Adrenal gland (tissue), 5 donors: ENCODE measurements at regions not wholly inside any gene's neighbourhood (a gene's known extent, or its start where the extent isn't known, plus 50 kb on each side); places are given as distances from the start of the nearest gene placed in this dataset.

ENCODE experiments used
- CTCF ChIP-seq, 6 experiments: fragments of 450-650 bp in 4 of 6; fragments of 200-600 bp in 2 of 6; sonication (generic) in 1 of 6; IDR thresholded peaks; 1 replicate in 5 of 6; 2 replicates in 1 of 6; pipeline versions ENCODE4 v1.5.1 to v1.8.0; 2016 to 2021; ENCODE audit warnings: antibody characterized with exemption in 6 of 6, mild to moderate bottlenecking in 2 of 6, moderate library complexity in 1 of 6
- POLR2A ChIP-seq, 2 donors: fragments of 450-650 bp; IDR thresholded peaks; one replicate each; pipeline ENCODE4 v1.6.1; 2017; ENCODE audit warnings: antibody characterized with exemption in 2 of 2, mild to moderate bottlenecking in 2 of 2, moderate library complexity in 1 of 2
- donor health status: DM: no; HTN: no; CAD: no.

GRCh38 chr2:14321357-14321756, 311.2 kb upstream of the LRATD1 start:
- TF ChIP-seq CTCF (IDR thresholded peaks at IDR 0.05): no peak
- no peak for TF ChIP-seq POLR2A (IDR thresholded peaks at IDR 0.05)
